H1 (cell line): ENCODE measurements at regions not wholly inside any gene's neighbourhood (a gene's known extent, or its start where the extent isn't known, plus 50 kb on each side); places are given as distances from the start of the nearest gene placed in this dataset.
A peak's percentile ranks its signal among the peaks of the same experiment; 100 is the strongest.

Source experiments
- CTCF ChIA-PET: fragments of 300-600 bp; sonication (Branson Sonifier 250); formaldehyde crosslinking; loops from one replicate; lab custom pipeline; 2021; ENCODE audit not compliant: partially characterized antibody; lab: Charles Lee
- POLR2A ChIA-PET: fragments of 300-600 bp; sonication (Branson Sonifier 250); formaldehyde crosslinking; loops from one replicate; lab custom pipeline; 2021; ENCODE audit warnings: inconsistent platforms; ENCODE audit not compliant: partially characterized antibody; lab: Charles Lee
- DNase-seq, 2 experiments: peaks; one replicate each; pipeline versions ENCODE4 v3.0.0 to v3.0.0-alpha.2; 2010 to 2022; ENCODE audit warnings: low spot score in 2 of 2, low read depth in 1 of 2, mixed read lengths in 1 of 2
- FAIRE-seq: peaks from 2 replicates; lab custom pipeline; 2011; peaks lifted over from hg19 to GRCh38; lab: Jason Lieb, UNC
- H2AFZ ChIP-seq: 2 replicates; pipeline ENCODE4 v1.8.1; 2012; ENCODE audit warnings: low read length, inconsistent platforms
- H2AK5ac ChIP-seq: 2 replicates; pipeline ENCODE4 v1.6.1; 2013; ENCODE audit warnings: low read depth, low read length
- H2BK120ac ChIP-seq: replicated peaks from 2 replicates; pipeline ENCODE3; 2013; ENCODE audit warnings: low read depth, low read length, inconsistent platforms
- H2BK12ac ChIP-seq: 2 replicates; pipeline ENCODE4 v1.6.1; 2013; ENCODE audit warnings: low read depth, low read length
- H2BK15ac ChIP-seq: 2 replicates; pipeline ENCODE4 v1.6.1; 2013; ENCODE audit warnings: low read length
- H2BK20ac ChIP-seq: 2 replicates; pipeline ENCODE4 v1.6.1; 2013; ENCODE audit warnings: low read length
- H2BK5ac ChIP-seq: 2 replicates; pipeline ENCODE4 v1.6.1; 2013; ENCODE audit warnings: low read depth, low read length
- H3K14ac ChIP-seq: 2 replicates; pipeline ENCODE4 v1.6.1; 2013; ENCODE audit warnings: inconsistent platforms; ENCODE audit not compliant: insufficient read length
- H3K18ac ChIP-seq: 2 replicates; pipeline ENCODE4 v1.6.1; 2013; ENCODE audit warnings: low read length; ENCODE audit errors: extremely low read depth
- H3K23ac ChIP-seq: 2 replicates; pipeline ENCODE4 v1.6.1; 2013; ENCODE audit warnings: inconsistent platforms; ENCODE audit not compliant: insufficient read length
- H3K23me2 ChIP-seq: 2 replicates; pipeline ENCODE4 v1.6.1; 2013; ENCODE audit warnings: low read depth, low read length
- H3K27ac ChIP-seq: 2 replicates; pipeline ENCODE4 v1.6.1; 2011; ENCODE audit warnings: low read depth, low read length, inconsistent platforms
- H3K27me3 ChIP-seq, 4 experiments: replicated peaks in 1 of 4; 1 replicate in 1 of 4; 2 replicates in 3 of 4; pipeline versions ENCODE4 v1.6.1 to v1.8.1; 2011 to 2013; ENCODE audit warnings: low read length in 3 of 4, mild to moderate bottlenecking in 3 of 4, inconsistent platforms in 2 of 4, mixed read lengths in 2 of 4, moderate library complexity in 1 of 4; ENCODE audit not compliant: control insufficient read depth in 3 of 4, insufficient read depth in 3 of 4; ENCODE audit errors: extremely low read depth in 1 of 4
- H3K36me3 ChIP-seq, 4 experiments: 2 replicates each; pipeline versions ENCODE4 v1.6.1 to v1.8.1; 2011 to 2013; ENCODE audit warnings: mild to moderate bottlenecking in 4 of 4, low read length in 3 of 4, moderate library complexity in 2 of 4, control low read depth in 1 of 4, inconsistent platforms in 1 of 4; ENCODE audit not compliant: insufficient read depth in 4 of 4, control insufficient read depth in 2 of 4
- H3K4ac ChIP-seq: replicated peaks from 2 replicates; pipeline ENCODE3; 2013; ENCODE audit warnings: low read length, low read depth, mixed read lengths, inconsistent platforms; ENCODE audit not compliant: insufficient read length
- H3K4me1 ChIP-seq, 4 experiments: replicated peaks in 1 of 4; 1 replicate in 1 of 4; 2 replicates in 3 of 4; pipeline versions ENCODE4 v1.6.1 to v1.8.1; 2011 to 2013; ENCODE audit warnings: low read length in 3 of 4, inconsistent platforms in 2 of 4, mixed read lengths in 1 of 4; ENCODE audit not compliant: insufficient read depth in 4 of 4, control insufficient read depth in 3 of 4
- H3K4me2 ChIP-seq, 2 experiments: 2 replicates each; pipeline versions ENCODE4 v1.6.1 to v1.8.1; 2011 to 2013; ENCODE audit warnings: low read depth in 2 of 2, low read length in 2 of 2, control low read depth in 1 of 2, inconsistent platforms in 1 of 2, mild to moderate bottlenecking in 1 of 2; ENCODE audit not compliant: insufficient read depth in 1 of 2
- H3K4me3 ChIP-seq, 4 experiments: fragments of 200-600, 300-600 bp in 1 of 4; sonication (generic), shearing (Covaris generic), sonication (Bioruptor Twin) in 1 of 4; 2 replicates each; pipeline versions ENCODE4 v1.5.1 to v1.8.1; 2011 to 2016; ENCODE audit warnings: low read length in 4 of 4, low read depth in 3 of 4, control low read depth in 2 of 4, inconsistent platforms in 2 of 4, mild to moderate bottlenecking in 2 of 4, mixed read lengths in 1 of 4, moderate library complexity in 1 of 4; ENCODE audit not compliant: insufficient read depth in 2 of 4; ENCODE audit errors: extremely low read depth in 1 of 4
- H3K56ac ChIP-seq: replicated peaks from 2 replicates; pipeline ENCODE3; 2013; ENCODE audit warnings: low read depth, mild to moderate bottlenecking, mixed read lengths, low read length, inconsistent platforms; ENCODE audit not compliant: insufficient read length
- H3K79me1 ChIP-seq: 2 replicates; pipeline ENCODE4 v1.6.1; 2013; ENCODE audit warnings: low read depth, low read length, control low read depth
- H3K79me2 ChIP-seq, 2 experiments: 2 replicates each; pipeline versions ENCODE4 v1.6.1 to v1.8.1; 2012 to 2013; ENCODE audit warnings: low read length in 2 of 2, mild to moderate bottlenecking in 2 of 2, inconsistent platforms in 1 of 2; ENCODE audit not compliant: insufficient read depth in 2 of 2, control insufficient read depth in 1 of 2
- H3K9ac ChIP-seq, 4 experiments: replicated peaks in 1 of 4; 1 replicate in 1 of 4; 2 replicates in 3 of 4; pipeline versions ENCODE4 v1.6.1 to v1.8.1; 2011 to 2013; ENCODE audit warnings: low read depth in 3 of 4, low read length in 3 of 4, control low read depth in 2 of 4, mild to moderate bottlenecking in 2 of 4, moderate library complexity in 2 of 4, inconsistent platforms in 1 of 4; ENCODE audit errors: extremely low read depth in 1 of 4
- H3K9me3 ChIP-seq, 2 experiments: 2 replicates each; pipeline versions ENCODE4 v1.6.1 to v1.8.1; 2012 to 2013; ENCODE audit warnings: mild to moderate bottlenecking in 2 of 2, moderate library complexity in 2 of 2, control low read depth in 1 of 2, inconsistent platforms in 1 of 2, low read depth in 1 of 2, low read length in 1 of 2, mixed read lengths in 1 of 2; ENCODE audit not compliant: insufficient read depth in 2 of 2
- H4K20me1 ChIP-seq, 2 experiments: replicated peaks in 1 of 2; 2 replicates each; pipeline versions ENCODE3 to v1.8.1; 2011 to 2013; ENCODE audit warnings: inconsistent platforms in 2 of 2, low read length in 2 of 2, mild to moderate bottlenecking in 1 of 2; ENCODE audit not compliant: insufficient read depth in 2 of 2, control insufficient read depth in 1 of 2
- H4K5ac ChIP-seq: 2 replicates; pipeline ENCODE4 v1.6.1; 2013; ENCODE audit warnings: low read length, low read depth, mixed read lengths, inconsistent platforms; ENCODE audit not compliant: insufficient read length
- H4K8ac ChIP-seq: 2 replicates; pipeline ENCODE4 v1.8.0; 2013; ENCODE audit warnings: mild to moderate bottlenecking, moderate library complexity, low read length, inconsistent platforms; ENCODE audit not compliant: insufficient read depth; ENCODE audit errors: extremely low read depth
- H4K91ac ChIP-seq: replicated peaks from 2 replicates; pipeline ENCODE3; 2013; ENCODE audit warnings: low read length, mixed read lengths, inconsistent platforms; ENCODE audit not compliant: insufficient read length
- CEBPB ChIP-seq: IDR thresholded peaks from 2 replicates; pipeline ENCODE4 v1.6.1; 2012; ENCODE audit warnings: low read depth, low read length
- SIN3A ChIP-seq, 2 experiments: IDR thresholded peaks in 1 of 2; conservative IDR thresholded peaks in 1 of 2; 2 replicates each; pipeline ENCODE4 v1.6.1; 2011 to 2012; ENCODE audit warnings: low read length in 2 of 2, improper control_type of control experiment in 1 of 2, low read depth in 1 of 2, mild to moderate bottlenecking in 1 of 2
- SP4 ChIP-seq: IDR thresholded peaks from 2 replicates; pipeline ENCODE4 v1.6.1; 2012; ENCODE audit warnings: low read length, inconsistent platforms
- WGBS, 2 experiments: shearing (Covaris generic) in 1 of 2; methylation state at CpG; one replicate each; pipeline versions ENCODE4 v1.1.6 to v1.1.7; 2013 to 2015; ENCODE audit warnings: low lambda C conversion rate in 2 of 2, mixed read lengths in 2 of 2, inconsistent platforms in 1 of 2, low coverage in 1 of 2, missing lambda C conversion rate in 1 of 2; ENCODE audit not compliant: insufficient replicate concordance in 2 of 2, insufficient coverage in 1 of 2, insufficient read length in 1 of 2; ENCODE audit errors: extremely low coverage in 1 of 2, missing lambda C conversion rate in 1 of 2; 5-methylcytosine and 5-hydroxymethylcytosine counted together

DNA sequence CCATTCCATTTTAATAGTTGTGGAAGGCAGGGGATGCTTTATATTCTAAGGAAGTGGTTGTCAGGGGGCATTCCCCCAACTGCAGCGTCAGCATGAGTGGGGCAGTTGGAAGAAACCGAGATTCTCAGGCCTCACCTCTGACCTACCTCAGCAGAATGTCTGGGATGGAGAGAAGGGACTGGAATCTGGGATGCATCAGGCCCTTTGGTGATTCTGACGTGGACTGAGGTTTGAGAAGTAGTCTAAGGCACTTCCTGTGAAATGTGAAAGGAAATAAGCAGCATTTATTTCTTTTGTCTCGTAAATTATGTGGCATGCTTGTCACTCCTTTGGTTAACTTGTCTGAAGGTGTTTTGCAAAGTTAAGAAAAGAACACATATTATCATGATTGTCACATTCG lies 540.7 kb upstream of the NETO1 start:
- no peak overlapping the region for H3K4ac ChIP-seq
- no peak overlapping the region for H2BK15ac ChIP-seq
- peaks cover 0 to 2% (median 1%) of the 10 kb centered on the region in 4 experiments; a peak in 1 of 7 replicates for H3K4me1 ChIP-seq
- no peak overlapping the region for H3K27ac ChIP-seq
- H3K4me3 ChIP-seq, result no peak overlapping the region
- H3K14ac ChIP-seq, result no peak overlapping the region
- POLR2A ChIA-PET, result no interaction called here
- H2AFZ ChIP-seq, result peak overlapping the region; percentile 26; the same call in 1 of the 2 replicates
- no peaks in the 10 kb centered on the region for H3K23me2 ChIP-seq
- CTCF ChIA-PET, result no interaction called here
- H3K56ac ChIP-seq, result no peak overlapping the region
- H3K36me3 ChIP-seq, result no peaks in the 10 kb centered on the region
- TF ChIP-seq SIN3A (conservative IDR thresholded peaks at IDR 0.05 in 1 of 2, IDR thresholded peaks at IDR 0.05 in 1 of 2; ENCODE audit: low read depth in 1 of 2, low read length in 2 of 2) (no peak), SP4 (no peak), CEBPB (no peak)
- TF ChIP-seq, all 59 proteins: peak for 0
- H2BK20ac ChIP-seq, result no peak overlapping the region
- H3K9me3 ChIP-seq, result no peaks in the 10 kb centered on the region
- no peak overlapping the region for H3K23ac ChIP-seq
- H3K9ac ChIP-seq, result no peak overlapping the region
- H2BK120ac ChIP-seq, result no peak overlapping the region
- no peak overlapping the region for H4K8ac ChIP-seq
- DNase-seq, result peak in 1 of 2 experiments; percentile 10
- H3K4me2 ChIP-seq, result no peak overlapping the region
- no peak overlapping the region for H3K18ac ChIP-seq
- H3K79me1 ChIP-seq, result no peaks in the 10 kb centered on the region
- 59% methylated on average over 5 of the region's 5 CpGs; no CpG with 5 or more reads in 1 of the 2 experiments for WGBS, 2 experiments
- no peaks in the 10 kb centered on the region for H3K79me2 ChIP-seq
- no peak overlapping the region for H2BK5ac ChIP-seq
- no peak overlapping the region for H2BK12ac ChIP-seq
- H4K20me1 ChIP-seq, result no peaks in the 10 kb centered on the region
- no peak overlapping the region for H4K91ac ChIP-seq
- no peak overlapping the region for H2AK5ac ChIP-seq
- no peak for FAIRE-seq
- no peaks in the 10 kb centered on the region for H3K27me3 ChIP-seq
- H4K5ac ChIP-seq, result no peak overlapping the region
